ENCODE measurements at regions not wholly inside any gene's neighbourhood (a gene's known extent, or its start where the extent isn't known, plus 50 kb on each side); places are given as distances from the start of the nearest gene placed in this dataset.

DNA sequence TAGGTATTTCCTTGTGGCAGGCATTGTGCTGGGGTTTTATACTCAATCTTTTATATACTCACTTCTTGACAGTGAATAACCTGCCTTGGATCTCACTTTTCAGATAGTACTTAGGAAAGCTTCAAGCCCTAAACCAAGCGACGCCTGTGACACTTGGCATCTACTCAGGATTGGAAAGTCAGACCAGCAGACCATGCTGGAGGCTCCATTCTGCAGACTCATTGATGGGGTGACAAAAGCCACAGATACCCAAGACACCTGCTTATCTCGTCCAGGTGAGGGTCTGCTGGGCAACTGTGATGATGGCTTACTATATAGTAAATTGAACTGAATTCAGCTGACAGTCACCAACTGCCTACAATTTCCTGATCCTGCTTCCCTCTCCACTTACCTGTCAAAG is 79.4 kb upstream of the MRPS22 start:
- TF ChIP-seq, protein P1, sequence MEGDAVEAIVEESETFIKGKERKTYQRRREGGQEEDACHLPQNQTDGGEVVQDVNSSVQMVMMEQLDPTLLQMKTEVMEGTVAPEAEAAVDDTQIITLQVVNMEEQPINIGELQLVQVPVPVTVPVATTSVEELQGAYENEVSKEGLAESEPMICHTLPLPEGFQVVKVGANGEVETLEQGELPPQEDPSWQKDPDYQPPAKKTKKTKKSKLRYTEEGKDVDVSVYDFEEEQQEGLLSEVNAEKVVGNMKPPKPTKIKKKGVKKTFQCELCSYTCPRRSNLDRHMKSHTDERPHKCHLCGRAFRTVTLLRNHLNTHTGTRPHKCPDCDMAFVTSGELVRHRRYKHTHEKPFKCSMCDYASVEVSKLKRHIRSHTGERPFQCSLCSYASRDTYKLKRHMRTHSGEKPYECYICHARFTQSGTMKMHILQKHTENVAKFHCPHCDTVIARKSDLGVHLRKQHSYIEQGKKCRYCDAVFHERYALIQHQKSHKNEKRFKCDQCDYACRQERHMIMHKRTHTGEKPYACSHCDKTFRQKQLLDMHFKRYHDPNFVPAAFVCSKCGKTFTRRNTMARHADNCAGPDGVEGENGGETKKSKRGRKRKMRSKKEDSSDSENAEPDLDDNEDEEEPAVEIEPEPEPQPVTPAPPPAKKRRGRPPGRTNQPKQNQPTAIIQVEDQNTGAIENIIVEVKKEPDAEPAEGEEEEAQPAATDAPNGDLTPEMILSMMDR (IDR thresholded peaks at IDR 0.05), result no peak
- TF ChIP-seq POLR2A (IDR thresholded peaks at IDR 0.05), result no peak
